H1 (cell line): ENCODE measurements at regions not wholly inside any gene's neighbourhood (a gene's known extent, or its start where the extent isn't known, plus 50 kb on each side); places are given as distances from the start of the nearest gene placed in this dataset.

Experiments
- CTCF ChIA-PET: fragments of 300-600 bp; sonication (Branson Sonifier 250); formaldehyde crosslinking; loops from one replicate; lab custom pipeline; 2021; ENCODE audit not compliant: partially characterized antibody; lab: Charles Lee
- POLR2A ChIA-PET: fragments of 300-600 bp; sonication (Branson Sonifier 250); formaldehyde crosslinking; loops from one replicate; lab custom pipeline; 2021; ENCODE audit warnings: inconsistent platforms; ENCODE audit not compliant: partially characterized antibody; lab: Charles Lee
- DNase-seq, 2 experiments: peaks; one replicate each; pipeline versions ENCODE4 v3.0.0 to v3.0.0-alpha.2; 2010 to 2022; ENCODE audit warnings: low spot score in 2 of 2, low read depth in 1 of 2, mixed read lengths in 1 of 2
- FAIRE-seq: peaks from 2 replicates; lab custom pipeline; 2011; peaks lifted over from hg19 to GRCh38; lab: Jason Lieb, UNC
- H2AFZ ChIP-seq: 2 replicates; pipeline ENCODE4 v1.8.1; 2012; ENCODE audit warnings: low read length, inconsistent platforms
- H2AK5ac ChIP-seq: 2 replicates; pipeline ENCODE4 v1.6.1; 2013; ENCODE audit warnings: low read depth, low read length
- H2BK120ac ChIP-seq: replicated peaks from 2 replicates; pipeline ENCODE3; 2013; ENCODE audit warnings: low read depth, low read length, inconsistent platforms
- H2BK12ac ChIP-seq: 2 replicates; pipeline ENCODE4 v1.6.1; 2013; ENCODE audit warnings: low read depth, low read length
- H2BK15ac ChIP-seq: 2 replicates; pipeline ENCODE4 v1.6.1; 2013; ENCODE audit warnings: low read length
- H2BK20ac ChIP-seq: 2 replicates; pipeline ENCODE4 v1.6.1; 2013; ENCODE audit warnings: low read length
- H2BK5ac ChIP-seq: 2 replicates; pipeline ENCODE4 v1.6.1; 2013; ENCODE audit warnings: low read depth, low read length
- H3K14ac ChIP-seq: 2 replicates; pipeline ENCODE4 v1.6.1; 2013; ENCODE audit warnings: inconsistent platforms; ENCODE audit not compliant: insufficient read length
- H3K18ac ChIP-seq: 2 replicates; pipeline ENCODE4 v1.6.1; 2013; ENCODE audit warnings: low read length; ENCODE audit errors: extremely low read depth
- H3K23ac ChIP-seq: 2 replicates; pipeline ENCODE4 v1.6.1; 2013; ENCODE audit warnings: inconsistent platforms; ENCODE audit not compliant: insufficient read length
- H3K23me2 ChIP-seq: 2 replicates; pipeline ENCODE4 v1.6.1; 2013; ENCODE audit warnings: low read depth, low read length
- H3K27ac ChIP-seq: 2 replicates; pipeline ENCODE4 v1.6.1; 2011; ENCODE audit warnings: low read depth, low read length, inconsistent platforms
- H3K27me3 ChIP-seq, 4 experiments: replicated peaks in 1 of 4; 1 replicate in 1 of 4; 2 replicates in 3 of 4; pipeline versions ENCODE4 v1.6.1 to v1.8.1; 2011 to 2013; ENCODE audit warnings: low read length in 3 of 4, mild to moderate bottlenecking in 3 of 4, inconsistent platforms in 2 of 4, mixed read lengths in 2 of 4, moderate library complexity in 1 of 4; ENCODE audit not compliant: control insufficient read depth in 3 of 4, insufficient read depth in 3 of 4; ENCODE audit errors: extremely low read depth in 1 of 4
- H3K36me3 ChIP-seq, 4 experiments: 2 replicates each; pipeline versions ENCODE4 v1.6.1 to v1.8.1; 2011 to 2013; ENCODE audit warnings: mild to moderate bottlenecking in 4 of 4, low read length in 3 of 4, moderate library complexity in 2 of 4, control low read depth in 1 of 4, inconsistent platforms in 1 of 4; ENCODE audit not compliant: insufficient read depth in 4 of 4, control insufficient read depth in 2 of 4
- H3K4ac ChIP-seq: replicated peaks from 2 replicates; pipeline ENCODE3; 2013; ENCODE audit warnings: low read length, low read depth, mixed read lengths, inconsistent platforms; ENCODE audit not compliant: insufficient read length
- H3K4me1 ChIP-seq, 4 experiments: replicated peaks in 1 of 4; 1 replicate in 1 of 4; 2 replicates in 3 of 4; pipeline versions ENCODE4 v1.6.1 to v1.8.1; 2011 to 2013; ENCODE audit warnings: low read length in 3 of 4, inconsistent platforms in 2 of 4, mixed read lengths in 1 of 4; ENCODE audit not compliant: insufficient read depth in 4 of 4, control insufficient read depth in 3 of 4
- H3K4me2 ChIP-seq, 2 experiments: 2 replicates each; pipeline versions ENCODE4 v1.6.1 to v1.8.1; 2011 to 2013; ENCODE audit warnings: low read depth in 2 of 2, low read length in 2 of 2, control low read depth in 1 of 2, inconsistent platforms in 1 of 2, mild to moderate bottlenecking in 1 of 2; ENCODE audit not compliant: insufficient read depth in 1 of 2
- H3K4me3 ChIP-seq, 4 experiments: fragments of 200-600, 300-600 bp in 1 of 4; sonication (generic), shearing (Covaris generic), sonication (Bioruptor Twin) in 1 of 4; 2 replicates each; pipeline versions ENCODE4 v1.5.1 to v1.8.1; 2011 to 2016; ENCODE audit warnings: low read length in 4 of 4, low read depth in 3 of 4, control low read depth in 2 of 4, inconsistent platforms in 2 of 4, mild to moderate bottlenecking in 2 of 4, mixed read lengths in 1 of 4, moderate library complexity in 1 of 4; ENCODE audit not compliant: insufficient read depth in 2 of 4; ENCODE audit errors: extremely low read depth in 1 of 4
- H3K56ac ChIP-seq: replicated peaks from 2 replicates; pipeline ENCODE3; 2013; ENCODE audit warnings: low read depth, mild to moderate bottlenecking, mixed read lengths, low read length, inconsistent platforms; ENCODE audit not compliant: insufficient read length
- H3K79me1 ChIP-seq: 2 replicates; pipeline ENCODE4 v1.6.1; 2013; ENCODE audit warnings: low read depth, low read length, control low read depth
- H3K79me2 ChIP-seq, 2 experiments: 2 replicates each; pipeline versions ENCODE4 v1.6.1 to v1.8.1; 2012 to 2013; ENCODE audit warnings: low read length in 2 of 2, mild to moderate bottlenecking in 2 of 2, inconsistent platforms in 1 of 2; ENCODE audit not compliant: insufficient read depth in 2 of 2, control insufficient read depth in 1 of 2
- H3K9ac ChIP-seq, 4 experiments: replicated peaks in 1 of 4; 1 replicate in 1 of 4; 2 replicates in 3 of 4; pipeline versions ENCODE4 v1.6.1 to v1.8.1; 2011 to 2013; ENCODE audit warnings: low read depth in 3 of 4, low read length in 3 of 4, control low read depth in 2 of 4, mild to moderate bottlenecking in 2 of 4, moderate library complexity in 2 of 4, inconsistent platforms in 1 of 4; ENCODE audit errors: extremely low read depth in 1 of 4
- H3K9me3 ChIP-seq, 2 experiments: 2 replicates each; pipeline versions ENCODE4 v1.6.1 to v1.8.1; 2012 to 2013; ENCODE audit warnings: mild to moderate bottlenecking in 2 of 2, moderate library complexity in 2 of 2, control low read depth in 1 of 2, inconsistent platforms in 1 of 2, low read depth in 1 of 2, low read length in 1 of 2, mixed read lengths in 1 of 2; ENCODE audit not compliant: insufficient read depth in 2 of 2
- H4K20me1 ChIP-seq, 2 experiments: replicated peaks in 1 of 2; 2 replicates each; pipeline versions ENCODE3 to v1.8.1; 2011 to 2013; ENCODE audit warnings: inconsistent platforms in 2 of 2, low read length in 2 of 2, mild to moderate bottlenecking in 1 of 2; ENCODE audit not compliant: insufficient read depth in 2 of 2, control insufficient read depth in 1 of 2
- H4K5ac ChIP-seq: 2 replicates; pipeline ENCODE4 v1.6.1; 2013; ENCODE audit warnings: low read length, low read depth, mixed read lengths, inconsistent platforms; ENCODE audit not compliant: insufficient read length
- H4K8ac ChIP-seq: 2 replicates; pipeline ENCODE4 v1.8.0; 2013; ENCODE audit warnings: mild to moderate bottlenecking, moderate library complexity, low read length, inconsistent platforms; ENCODE audit not compliant: insufficient read depth; ENCODE audit errors: extremely low read depth
- H4K91ac ChIP-seq: replicated peaks from 2 replicates; pipeline ENCODE3; 2013; ENCODE audit warnings: low read length, mixed read lengths, inconsistent platforms; ENCODE audit not compliant: insufficient read length
- BRCA1 ChIP-seq: IDR thresholded peaks from 2 replicates; pipeline ENCODE4 v1.6.1; 2012; ENCODE audit warnings: low read depth, low read length, improper control_type of control experiment
- CEBPB ChIP-seq: IDR thresholded peaks from 2 replicates; pipeline ENCODE4 v1.6.1; 2012; ENCODE audit warnings: low read depth, low read length
- CHD2 ChIP-seq: IDR thresholded peaks from 2 replicates; pipeline ENCODE4 v1.6.1; 2012; ENCODE audit warnings: low read length, improper control_type of control experiment
- FOSL1 ChIP-seq: IDR thresholded peaks from 2 replicates; pipeline ENCODE4 v1.6.1; 2011; ENCODE audit warnings: mild to moderate bottlenecking, low read depth, low read length, moderate library complexity; ENCODE audit not compliant: insufficient read depth
- HDAC2 ChIP-seq, 2 experiments: fragments of 300-600 bp in 1 of 2; sonication (generic) in 1 of 2; IDR thresholded peaks; 2 replicates each; pipeline ENCODE4 v1.6.1; 2011 to 2012; ENCODE audit warnings: low read depth in 2 of 2, low read length in 2 of 2, mild to moderate bottlenecking in 2 of 2, moderate library complexity in 2 of 2, borderline replicate concordance in 1 of 2, inconsistent platforms in 1 of 2
- JUND ChIP-seq: IDR thresholded peaks from 2 replicates; pipeline ENCODE4 v1.6.1; 2011; ENCODE audit warnings: mild to moderate bottlenecking, improper control_type of control experiment, low read length
- POLR2A ChIP-seq, 2 experiments: IDR thresholded peaks; 1 replicate in 1 of 2; 2 replicates in 1 of 2; pipeline ENCODE4 v1.6.1; 2011; ENCODE audit warnings: low read depth in 2 of 2, low read length in 2 of 2, mild to moderate bottlenecking in 2 of 2; ENCODE audit errors: control extremely low read depth in 1 of 2
- POU5F1 ChIP-seq: IDR thresholded peaks from 2 replicates; pipeline ENCODE4 v1.6.1; 2011; ENCODE audit warnings: low read depth, mild to moderate bottlenecking, low read length, moderate library complexity
- RFX5 ChIP-seq: IDR thresholded peaks from 2 replicates; pipeline ENCODE4 v1.6.1; 2011; ENCODE audit warnings: low read depth, low read length, improper control_type of control experiment, borderline replicate concordance
- RXRA ChIP-seq: IDR thresholded peaks from 2 replicates; pipeline ENCODE4 v1.6.1; 2011; ENCODE audit warnings: low read depth, mild to moderate bottlenecking, low read length, moderate library complexity; ENCODE audit not compliant: insufficient read depth
- SAP30 ChIP-seq: fragments of 300-600 bp; sonication (generic); IDR thresholded peaks from 2 replicates; pipeline ENCODE4 v1.7.1; 2012; ENCODE audit warnings: low read length, moderate library complexity, mild to moderate bottlenecking, inconsistent platforms; ENCODE audit not compliant: insufficient read depth, insufficient replicate concordance
- SRF ChIP-seq: IDR thresholded peaks from 2 replicates; pipeline ENCODE4 v1.6.1; 2011; ENCODE audit warnings: mild to moderate bottlenecking, low read depth, low read length, moderate library complexity

DNA sequence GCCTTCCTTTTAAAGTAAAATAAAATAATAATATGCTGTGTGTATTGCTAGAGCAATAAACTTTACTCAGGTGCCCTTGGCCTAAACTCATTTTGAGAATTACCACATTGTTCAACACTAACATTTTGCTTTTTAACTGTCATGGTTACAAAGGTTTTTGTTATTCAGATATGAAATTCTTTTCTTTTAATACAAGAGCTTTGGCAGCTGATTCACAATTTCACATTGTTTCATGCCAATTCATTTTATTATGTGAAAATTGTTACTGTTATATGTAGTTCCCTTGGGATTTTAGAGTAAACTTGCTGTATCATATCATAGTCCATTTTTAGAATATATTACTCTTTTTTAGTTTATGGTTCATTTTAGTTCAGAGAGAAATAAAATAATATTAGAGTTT lies 65.8 kb upstream of the ZNF804A start:
- no peak for FAIRE-seq

More for the DNA sequence above, 65.8 kb upstream of the ZNF804A start:
- H4K8ac ChIP-seq, result no peak overlapping the region
- no peaks in the 10 kb centered on the region for H3K79me2 ChIP-seq
- H3K4ac ChIP-seq, result no peak overlapping the region
- no peak overlapping the region for H2AFZ ChIP-seq
- H3K56ac ChIP-seq, result no peak overlapping the region
- DNase-seq, result no peak
- no peak overlapping the region for H2AK5ac ChIP-seq
- H3K4me1 ChIP-seq, result no peaks in the 10 kb centered on the region
- no peaks in the 10 kb centered on the region for H3K23me2 ChIP-seq
- H3K79me1 ChIP-seq, result no peaks in the 10 kb centered on the region
- H2BK20ac ChIP-seq, result no peak overlapping the region
- no peak overlapping the region for H3K14ac ChIP-seq
- H2BK5ac ChIP-seq, result no peak overlapping the region
- no peak overlapping the region for H3K4me3 ChIP-seq
- no peak overlapping the region for H2BK12ac ChIP-seq
- H4K5ac ChIP-seq, result no peak overlapping the region
- peaks cover 17 to 18% of the 10 kb centered on the region in 2 experiments for H3K9me3 ChIP-seq
- CTCF ChIA-PET, result no interaction called here
- no peak overlapping the region for H3K23ac ChIP-seq
- H3K4me2 ChIP-seq, result no peak overlapping the region
- no peak overlapping the region for H2BK120ac ChIP-seq
- H3K27me3 ChIP-seq, result no peaks in the 10 kb centered on the region
- H4K20me1 ChIP-seq, result no peaks in the 10 kb centered on the region
- no peak overlapping the region for H3K27ac ChIP-seq
- no peak overlapping the region for H3K18ac ChIP-seq
- H3K9ac ChIP-seq, result no peak overlapping the region
- TF ChIP-seq SAP30, result no peak
- no peak for TF ChIP-seq POLR2A (IDR thresholded peaks at IDR 0.05; ENCODE audit: control extremely low read depth in 1 of 2, low read depth in 2 of 2, low read length in 2 of 2)
- no peak for TF ChIP-seq SRF
- no peak for TF ChIP-seq FOSL1
- TF ChIP-seq RXRA, result no peak
- TF ChIP-seq CHD2, result no peak
- TF ChIP-seq JUND, result no peak
- no peak for TF ChIP-seq RFX5
- no peak for TF ChIP-seq HDAC2 (IDR thresholded peaks at IDR 0.05; ENCODE audit: borderline replicate concordance in 1 of 2, low read depth in 2 of 2, low read length in 2 of 2)
- TF ChIP-seq BRCA1, result no peak
- no peak for TF ChIP-seq CEBPB
- no peak for TF ChIP-seq POU5F1
- H2BK15ac ChIP-seq, result no peak overlapping the region
- POLR2A ChIA-PET, result no interaction called here
- H4K91ac ChIP-seq, result no peak overlapping the region
- H3K36me3 ChIP-seq, result no peaks in the 10 kb centered on the region; a peak in 1 of 8 replicates
